ENCODE measurements at regions not wholly inside any gene's neighbourhood (a gene's known extent, or its start where the extent isn't known, plus 50 kb on each side); places are given as distances from the start of the nearest gene placed in this dataset.

DNA sequence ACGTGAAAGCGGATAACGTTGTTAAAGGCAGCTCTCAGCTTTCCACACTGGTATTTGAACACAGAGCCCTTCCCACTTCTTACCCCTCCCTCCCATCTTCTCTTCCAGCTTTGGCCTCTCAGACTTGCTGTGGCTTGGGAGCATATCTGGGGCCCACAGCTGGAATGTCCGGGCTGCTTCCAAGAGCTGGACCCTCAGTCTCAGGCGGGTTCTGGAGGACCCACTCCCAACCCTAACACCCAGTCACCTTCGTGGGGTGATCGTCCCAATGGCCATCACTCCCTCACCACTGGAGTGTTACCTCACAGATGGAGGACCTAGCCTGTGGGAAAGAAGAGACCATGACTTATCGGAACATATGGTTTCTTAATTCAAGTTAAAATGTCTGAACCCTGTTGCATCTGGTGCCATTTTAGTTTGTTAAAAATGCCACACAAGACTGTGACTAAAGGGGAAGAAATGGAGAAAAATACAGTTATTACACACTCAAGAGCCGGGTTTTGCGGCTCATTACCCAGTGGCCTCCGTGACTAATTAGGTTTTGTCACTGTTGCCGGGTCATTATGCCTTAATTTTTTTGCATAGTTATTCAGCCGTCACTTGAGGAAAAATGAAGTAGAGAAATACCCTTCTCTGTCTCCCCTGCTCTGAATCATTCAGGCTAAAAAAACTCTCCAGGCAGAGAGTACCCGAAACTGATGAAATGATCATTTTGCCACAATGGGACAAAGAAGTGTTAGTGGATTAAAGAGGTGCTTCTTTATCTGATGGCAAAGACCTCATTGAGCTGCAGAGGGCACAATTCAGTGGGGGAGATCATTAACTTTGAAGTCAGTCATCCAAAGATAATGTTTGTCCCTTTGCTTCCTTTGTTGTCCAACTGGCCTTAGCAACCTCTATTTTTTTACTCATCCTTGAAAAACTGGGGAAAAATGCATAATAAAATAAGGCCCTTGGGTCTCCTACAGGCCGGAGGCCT, 87.2 kb upstream of the HTATIP2 start:
- Histone ChIP-seq H3K27ac (ENCODE audit: low read depth, low read length) (no peak overlapping the region), H3K79me2 (ENCODE audit: insufficient read depth, low read length) (no peaks in the 10 kb centered on the region), H3K9me2 (replicated peaks; ENCODE audit: insufficient read depth, low read length) (no peaks in the 10 kb centered on the region), H3K36me3 (ENCODE audit: low read length) (no peaks in the 10 kb centered on the region), H3K9ac (ENCODE audit: low read length) (no peak overlapping the region), H3F3A (ENCODE audit: insufficient read depth) (no peaks in the 10 kb centered on the region), H2AFZ (ENCODE audit: low read depth, low read length, severe bottlenecking) (no peak overlapping the region), H4K20me1 (ENCODE audit: low read depth, low read length) (no peaks in the 10 kb centered on the region), H3K4me2 (ENCODE audit: low read depth, low read length, poor library complexity, severe bottlenecking) (no peak overlapping the region), H3K27me3 (ENCODE audit: low read length) (no peaks in the 10 kb centered on the region), H3K4me3 (ENCODE audit: insufficient read depth, low read length, poor library complexity, severe bottlenecking) (no peak overlapping the region), H3K9me3 (ENCODE audit: insufficient read depth, low read length) (no peaks in the 10 kb centered on the region)
- TF ChIP-seq EZH2phosphoT487 (conservative IDR thresholded peaks at IDR 0.05; ENCODE audit: low read length) = no peak
- TF ChIP-seq, protein P1, sequence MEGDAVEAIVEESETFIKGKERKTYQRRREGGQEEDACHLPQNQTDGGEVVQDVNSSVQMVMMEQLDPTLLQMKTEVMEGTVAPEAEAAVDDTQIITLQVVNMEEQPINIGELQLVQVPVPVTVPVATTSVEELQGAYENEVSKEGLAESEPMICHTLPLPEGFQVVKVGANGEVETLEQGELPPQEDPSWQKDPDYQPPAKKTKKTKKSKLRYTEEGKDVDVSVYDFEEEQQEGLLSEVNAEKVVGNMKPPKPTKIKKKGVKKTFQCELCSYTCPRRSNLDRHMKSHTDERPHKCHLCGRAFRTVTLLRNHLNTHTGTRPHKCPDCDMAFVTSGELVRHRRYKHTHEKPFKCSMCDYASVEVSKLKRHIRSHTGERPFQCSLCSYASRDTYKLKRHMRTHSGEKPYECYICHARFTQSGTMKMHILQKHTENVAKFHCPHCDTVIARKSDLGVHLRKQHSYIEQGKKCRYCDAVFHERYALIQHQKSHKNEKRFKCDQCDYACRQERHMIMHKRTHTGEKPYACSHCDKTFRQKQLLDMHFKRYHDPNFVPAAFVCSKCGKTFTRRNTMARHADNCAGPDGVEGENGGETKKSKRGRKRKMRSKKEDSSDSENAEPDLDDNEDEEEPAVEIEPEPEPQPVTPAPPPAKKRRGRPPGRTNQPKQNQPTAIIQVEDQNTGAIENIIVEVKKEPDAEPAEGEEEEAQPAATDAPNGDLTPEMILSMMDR (IDR thresholded peaks at IDR 0.05; ENCODE audit: insufficient read depth, low read length, poor library complexity, severe bottlenecking) = no peak

DNA sequence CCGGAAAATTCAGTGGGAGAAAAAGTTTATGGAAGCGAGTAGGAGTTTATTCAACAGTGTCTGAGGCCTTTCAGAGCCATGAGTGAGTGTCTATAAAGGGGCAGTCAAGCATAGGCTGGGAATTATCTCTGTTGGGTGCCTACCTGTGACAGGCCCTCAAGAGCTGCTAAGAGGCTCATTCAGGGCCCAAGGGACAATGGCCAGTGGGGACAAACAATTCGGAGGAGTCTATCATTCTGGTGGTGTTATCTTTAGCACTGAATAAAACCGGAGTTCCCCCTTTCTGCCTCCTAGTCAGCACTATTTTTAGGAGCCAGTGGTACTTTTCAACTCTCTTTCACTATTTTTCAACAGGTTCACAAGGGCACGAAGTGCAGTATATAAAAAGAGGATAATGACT, 89.5 kb upstream of the HTATIP2 start:
- H3F3A ChIP-seq (ENCODE audit: insufficient read depth) = no peaks in the 10 kb centered on the region
- no peaks in the 10 kb centered on the region for H3K79me2 ChIP-seq (ENCODE audit: insufficient read depth, low read length)
- no peaks in the 10 kb centered on the region for H3K9me3 ChIP-seq (ENCODE audit: insufficient read depth, low read length)
- H3K9ac ChIP-seq (ENCODE audit: low read length) = no peak overlapping the region
- no peaks in the 10 kb centered on the region for H3K9me2 ChIP-seq (replicated peaks; ENCODE audit: insufficient read depth, low read length)
- H3K27ac ChIP-seq (ENCODE audit: low read depth, low read length) = no peak overlapping the region
- TF ChIP-seq EZH2phosphoT487 (conservative IDR thresholded peaks at IDR 0.05; ENCODE audit: low read length) = no peak
- TF ChIP-seq, protein P1 (IDR thresholded peaks at IDR 0.05; ENCODE audit: insufficient read depth, low read length, poor library complexity, severe bottlenecking) = no peak
- H4K20me1 ChIP-seq (ENCODE audit: low read depth, low read length) = no peaks in the 10 kb centered on the region
- no peak overlapping the region for H3K4me2 ChIP-seq (ENCODE audit: low read depth, low read length, poor library complexity, severe bottlenecking)
- H2AFZ ChIP-seq (ENCODE audit: low read depth, low read length, severe bottlenecking) = no peak overlapping the region
- no peaks in the 10 kb centered on the region for H3K27me3 ChIP-seq (ENCODE audit: low read length)
- H3K36me3 ChIP-seq (ENCODE audit: low read length) = no peaks in the 10 kb centered on the region
- no peak overlapping the region for H3K4me3 ChIP-seq (ENCODE audit: insufficient read depth, low read length, poor library complexity, severe bottlenecking)

DNA sequence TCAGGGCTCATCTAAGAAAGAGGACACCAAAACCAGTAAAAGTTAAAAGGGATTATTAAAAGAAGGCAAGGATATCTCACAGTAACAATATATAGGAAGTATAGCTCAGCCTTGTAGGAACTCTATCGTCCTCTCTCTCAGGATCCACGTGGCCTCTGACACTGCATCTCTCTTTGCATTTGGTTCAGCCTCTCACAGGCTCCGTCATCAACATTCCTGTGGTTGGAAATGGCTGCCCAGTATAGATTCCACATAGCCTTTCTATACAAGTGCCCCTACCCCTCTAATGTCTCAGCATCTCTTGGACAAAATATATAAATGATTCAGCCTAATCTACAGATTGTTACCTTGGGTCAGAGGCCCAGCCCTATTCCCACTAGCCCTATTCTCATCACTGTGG, 101.3 kb upstream of the DBX1 start:
- no peak overlapping the region for H3K4me2 ChIP-seq (ENCODE audit: low read depth, low read length, poor library complexity, severe bottlenecking)
- no peak overlapping the region for H3K4me3 ChIP-seq (ENCODE audit: insufficient read depth, low read length, poor library complexity, severe bottlenecking)

More for the DNA sequence above, 101.3 kb upstream of the DBX1 start:
- Histone ChIP-seq H3K9ac (ENCODE audit: low read length) (no peak overlapping the region), H3K27me3 (ENCODE audit: low read length) (no peaks in the 10 kb centered on the region), H3K27ac (ENCODE audit: low read depth, low read length) (no peak overlapping the region), H3K36me3 (ENCODE audit: low read length) (no peaks in the 10 kb centered on the region), H2AFZ (ENCODE audit: low read depth, low read length, severe bottlenecking) (no peak overlapping the region), H3K9me2 (replicated peaks; ENCODE audit: insufficient read depth, low read length) (no peaks in the 10 kb centered on the region), H3F3A (ENCODE audit: insufficient read depth) (no peaks in the 10 kb centered on the region), H3K9me3 (ENCODE audit: insufficient read depth, low read length) (no peaks in the 10 kb centered on the region), H4K20me1 (ENCODE audit: low read depth, low read length) (no peaks in the 10 kb centered on the region), H3K79me2 (ENCODE audit: insufficient read depth, low read length) (no peaks in the 10 kb centered on the region)
- no peak for TF ChIP-seq EZH2phosphoT487 (conservative IDR thresholded peaks at IDR 0.05; ENCODE audit: low read length)
- TF ChIP-seq, protein P1 (IDR thresholded peaks at IDR 0.05; ENCODE audit: insufficient read depth, low read length, poor library complexity, severe bottlenecking) = no peak
